GM18502 (cell line): ENCODE measurements at regions not wholly inside any gene's neighbourhood (a gene's known extent, or its start where the extent isn't known, plus 50 kb on each side); places are given as distances from the start of the nearest gene placed in this dataset.
A peak's percentile ranks its signal among the peaks of the same experiment; 100 is the strongest.

Experiments used
- ATAC-seq: cut with Tn5 transposase; IDR thresholded peaks from one replicate; pipeline ENCODE4 v1.9.1; 2021; ENCODE audit warnings: mild to moderate bottlenecking; ENCODE audit not compliant: unreplicated experiment, poor library complexity

- no peak for ATAC-seq
Measured at GRCh38 chr1:224846119-224846907, 83.2 kb upstream of the DNAH14 start.

GRCh38 chr1:224850446-224850845 is 79.0 kb upstream of the DNAH14 start:
- ATAC-seq, result no peak

- peak; percentile 74 for ATAC-seq
Measured at GRCh38 chr1:224851210-224851847, 78.1 kb upstream of the DNAH14 start.

- peak; percentile 30 for ATAC-seq
Measured at GRCh38 chr1:224851848-224852261, 77.6 kb upstream of the DNAH14 start.

- no peak for ATAC-seq
Measured at GRCh38 chr1:224852901-224853568, 76.4 kb upstream of the DNAH14 start.

GRCh38 chr1:224856973-224857372 is 72.5 kb upstream of the DNAH14 start:
- no peak for ATAC-seq

- no peak for ATAC-seq
Measured at GRCh38 chr1:224859651-224860050, 69.8 kb upstream of the DNAH14 start.

DNA sequence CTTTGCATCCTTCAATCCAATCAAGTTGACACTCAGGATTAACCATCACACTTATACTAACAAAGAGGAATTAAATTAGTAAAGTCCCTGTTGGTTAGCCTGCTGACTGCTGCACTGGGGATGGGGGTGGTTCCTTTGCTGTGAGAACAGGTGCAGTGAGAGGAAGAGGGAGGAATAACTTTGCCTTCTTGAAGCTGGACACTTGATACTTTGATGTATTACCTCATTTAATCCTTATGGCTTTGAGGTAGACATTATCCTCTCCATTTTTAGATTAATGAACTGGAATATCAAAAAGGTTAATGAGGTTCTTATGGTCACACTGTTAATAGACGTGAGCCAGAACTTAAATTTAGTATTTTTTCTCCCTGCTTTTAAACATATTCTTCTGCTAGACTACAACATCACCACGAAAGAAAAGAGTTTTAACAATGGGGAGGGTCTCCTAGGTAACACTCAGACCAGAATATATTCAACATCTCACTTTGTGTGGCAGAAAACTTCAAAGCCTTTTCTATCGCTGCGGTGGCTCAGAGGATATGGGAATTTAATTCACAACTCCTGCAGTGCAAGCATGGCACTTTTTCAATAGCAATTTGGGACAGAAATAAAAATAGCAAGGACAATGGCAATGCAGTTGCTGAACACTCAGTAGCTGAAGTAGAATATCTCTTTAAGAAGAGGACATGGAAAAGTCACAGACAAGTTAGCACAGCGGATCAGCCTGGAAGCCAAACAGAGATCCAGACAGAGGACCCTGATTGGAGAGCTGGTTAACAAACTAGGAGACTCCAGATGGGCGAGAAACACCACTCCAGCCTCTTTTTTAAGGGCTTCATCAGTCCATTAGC is 68.8 kb upstream of the DNAH14 start:
- ATAC-seq, result no peak

- no peak for ATAC-seq
Measured at GRCh38 chr1:224861339-224861716, 68.1 kb upstream of the DNAH14 start.

- no peak for ATAC-seq
Measured at GRCh38 chr1:224863486-224863885, 66.0 kb upstream of the DNAH14 start.

- no peak for ATAC-seq
Measured at GRCh38 chr1:224864006-224864405, 65.5 kb upstream of the DNAH14 start.

DNA sequence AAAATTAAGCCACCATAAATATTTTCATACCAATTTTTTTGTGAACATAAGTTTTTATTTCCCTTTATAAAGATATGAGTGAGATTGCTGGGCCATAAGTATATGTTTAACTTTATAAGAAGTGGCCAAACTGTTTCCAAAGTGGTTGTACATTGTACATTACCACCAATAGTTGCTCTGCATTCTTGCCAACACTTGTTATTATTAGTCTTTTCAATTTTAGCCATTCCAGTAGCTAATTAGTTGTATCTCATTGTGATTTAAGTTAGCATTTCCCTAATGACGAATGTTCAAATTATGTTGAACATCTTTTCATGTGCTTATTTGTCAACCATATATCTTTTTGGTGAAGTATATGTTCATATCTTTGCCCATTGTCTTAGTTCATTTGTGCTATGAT is 64.0 kb upstream of the DNAH14 start:
- ATAC-seq, result no peak

- no peak for ATAC-seq
Measured at GRCh38 chr1:224866940-224867339, 62.5 kb upstream of the DNAH14 start.

- no peak for ATAC-seq
Measured at GRCh38 chr1:224867715-224868114, 61.8 kb upstream of the DNAH14 start.

DNA sequence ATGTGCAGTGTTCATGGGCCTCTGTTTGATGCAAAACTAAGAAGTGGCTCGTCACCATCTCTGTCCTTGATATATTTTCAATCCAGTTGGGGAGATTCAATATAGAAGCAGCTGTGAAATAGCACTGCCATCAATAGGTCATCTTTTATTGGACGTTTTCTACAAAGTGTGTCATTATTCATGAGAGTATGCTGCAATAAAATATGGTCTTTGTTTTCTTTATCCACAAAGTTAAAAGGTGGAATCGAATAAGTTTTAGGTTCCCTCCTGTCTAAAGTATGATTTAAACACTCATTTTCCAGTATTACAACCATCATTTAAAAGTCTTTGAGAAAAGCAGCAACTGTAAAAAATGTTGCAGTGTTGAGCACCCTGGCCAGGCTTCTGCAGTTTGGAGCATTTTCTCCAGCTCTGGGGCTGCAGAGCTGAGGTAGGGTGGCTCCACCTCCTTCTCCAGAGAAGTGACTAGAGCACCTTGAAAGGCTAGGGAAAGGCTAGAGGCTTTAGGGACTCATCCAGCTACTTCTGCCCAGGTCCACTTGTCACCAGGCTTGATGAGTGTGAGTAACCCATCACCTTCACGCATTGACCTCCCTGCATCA is 56.5 kb upstream of the DNAH14 start:
- no peak for ATAC-seq

GRCh38 chr1:224873434-224874369 is 55.8 kb upstream of the DNAH14 start:
- ATAC-seq, result no peak

DNA sequence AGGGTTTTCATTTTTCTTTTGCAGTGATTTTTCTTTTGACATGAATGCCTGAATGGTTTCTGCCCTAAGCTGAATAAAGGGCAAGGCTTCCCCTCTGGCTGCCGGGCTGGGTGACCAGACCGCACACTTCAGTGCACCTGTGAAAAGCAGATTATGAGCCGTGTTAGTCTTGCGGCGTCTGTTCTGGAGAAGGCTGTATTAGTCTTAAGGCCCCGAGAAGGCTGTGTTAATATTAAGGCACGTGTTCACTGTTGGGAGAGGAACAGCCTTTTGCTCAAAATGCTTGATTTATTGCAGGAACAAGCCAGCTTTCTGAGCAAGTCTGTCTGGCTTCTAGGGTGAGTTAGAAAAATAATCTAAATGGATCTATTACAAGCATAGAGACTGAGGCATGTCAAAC is 54.7 kb upstream of the DNAH14 start:
- ATAC-seq, result no peak

DNA sequence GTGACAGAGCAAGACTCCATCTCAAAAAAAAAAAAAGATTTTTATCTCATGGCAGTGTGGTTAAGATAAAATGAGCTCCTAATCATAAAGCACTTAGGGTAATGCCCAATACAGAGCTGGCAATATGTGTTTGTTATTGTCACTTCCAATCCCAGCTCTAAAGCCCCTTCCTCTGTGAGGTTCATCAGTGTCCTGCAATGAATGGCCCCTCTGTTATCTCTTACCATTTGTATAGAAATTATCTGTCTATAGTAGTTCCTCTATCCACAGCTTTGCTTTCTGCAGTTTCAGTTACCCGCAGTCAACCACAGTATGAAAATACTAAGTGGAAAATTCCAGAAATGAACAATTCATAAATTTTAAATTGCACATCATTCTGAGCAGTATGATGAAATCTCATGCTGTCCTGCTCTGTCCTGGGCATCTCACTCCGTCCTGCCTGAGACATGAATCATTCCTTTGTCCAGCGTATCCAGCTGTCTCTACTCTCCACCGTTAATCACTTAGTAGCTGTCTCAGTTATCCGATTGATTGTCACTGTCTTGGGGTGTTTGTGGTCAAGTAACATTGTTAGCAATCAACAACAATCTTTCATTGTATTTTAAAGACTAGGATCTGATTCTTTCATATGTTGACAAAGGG is 50.2 kb upstream of the DNAH14 start:
- ATAC-seq, result no peak
